ENCODE measurements at regions not wholly inside any gene's neighbourhood (a gene's known extent, or its start where the extent isn't known, plus 50 kb on each side); places are given as distances from the start of the nearest gene placed in this dataset.

- no peak for TF ChIP-seq EP300 (IDR thresholded peaks at IDR 0.05; ENCODE audit: low read depth)
- no peak for TF ChIP-seq POLR2A (IDR thresholded peaks at IDR 0.05)
- TF ChIP-seq POLR2AphosphoS5 (IDR thresholded peaks at IDR 0.05), result no peak
- TF ChIP-seq CTCF (IDR thresholded peaks at IDR 0.05), result no peak
- H3K9me3 ChIP-seq, result no peaks in the 10 kb centered on the region
- in situ Hi-C loops (cut with MboI; ENCODE audit: low pct_ligation_motif_present in 1 of 4, low pct_unique_long_range_greater_than_20kb in 1 of 4, low sequenced_read_pairs in 3 of 4) (no loop called here), intact Hi-C loops (cut with DNase I; ENCODE audit: low total_unique reads) (no loop called here)
- no peak overlapping the region for H3K27ac ChIP-seq
- 38% methylated on average over 15 of the region's 18 CpGs; no CpG with 5 or more reads in 1 of the 2 donors for WGBS, 2 donors (ENCODE audit: low coverage in 1 of 2)
- H3K4me1 ChIP-seq, result no peaks in the 10 kb centered on the region
- no peaks in the 10 kb centered on the region for H3K36me3 ChIP-seq
- no peak overlapping the region for H3K4me3 ChIP-seq
- peaks cover 47% of the 10 kb centered on the region for H3K27me3 ChIP-seq
- no peak for DNase-seq
Observed at GRCh38 chr3:127426444-127427153, 138.8 kb upstream of the PRR20G start.

GRCh38 chr3:127425505-127426443, 137.9 kb upstream of the PRR20G start:
- Histone ChIP-seq H3K36me3 (no peaks in the 10 kb centered on the region), H3K27me3 (peaks cover 48% of the 10 kb centered on the region), H3K27ac (no peak overlapping the region), H3K4me1 (no peaks in the 10 kb centered on the region), H3K9me3 (no peaks in the 10 kb centered on the region), H3K4me3 (no peak overlapping the region)
- DNase-seq, result no peak
- 83% methylated on average over 19 of the region's 20 CpGs; no CpG with 5 or more reads in 1 of the 2 donors for WGBS, 2 donors (ENCODE audit: low coverage in 1 of 2)
- intact Hi-C loops (cut with DNase I; ENCODE audit: low total_unique reads), result no loop called here
- in situ Hi-C loops (cut with MboI; ENCODE audit: low pct_ligation_motif_present in 1 of 4, low pct_unique_long_range_greater_than_20kb in 1 of 4, low sequenced_read_pairs in 3 of 4), result no loop called here
- TF ChIP-seq POLR2AphosphoS5 (IDR thresholded peaks at IDR 0.05) (no peak), CTCF (IDR thresholded peaks at IDR 0.05) (no peak), POLR2A (IDR thresholded peaks at IDR 0.05) (no peak), EP300 (IDR thresholded peaks at IDR 0.05; ENCODE audit: low read depth) (no peak)

GRCh38 chr3:127424766-127425504, 137.1 kb upstream of the PRR20G start:
- intact Hi-C loops (cut with DNase I; ENCODE audit: low total_unique reads) (no loop called here), in situ Hi-C loops (cut with MboI; ENCODE audit: low pct_ligation_motif_present in 1 of 4, low pct_unique_long_range_greater_than_20kb in 1 of 4, low sequenced_read_pairs in 3 of 4) (no loop called here)
- Histone ChIP-seq H3K4me1 (no peaks in the 10 kb centered on the region), H3K27ac (no peak overlapping the region), H3K36me3 (no peaks in the 10 kb centered on the region), H3K4me3 (no peak overlapping the region), H3K27me3 (peaks cover 48% of the 10 kb centered on the region), H3K9me3 (no peaks in the 10 kb centered on the region)
- TF ChIP-seq EP300 (IDR thresholded peaks at IDR 0.05; ENCODE audit: low read depth) (no peak), CTCF (IDR thresholded peaks at IDR 0.05) (no peak), POLR2AphosphoS5 (IDR thresholded peaks at IDR 0.05) (no peak), POLR2A (IDR thresholded peaks at IDR 0.05) (no peak)
- DNase-seq, result peak; percentile 12
- WGBS, 2 donors (ENCODE audit: low coverage in 1 of 2), result 41 to 59% methylated on average over 3 to 8 of the region's 8 CpGs
